ENCODE measurements at regions not wholly inside any gene's neighbourhood (a gene's known extent, or its start where the extent isn't known, plus 50 kb on each side); places are given as distances from the start of the nearest gene placed in this dataset.

- no peaks in the 10 kb centered on the region for H3K4me1 ChIP-seq (ENCODE audit: low read length)
- peaks cover 3% of the 10 kb centered on the region; the same call in 1 of the 2 replicates for H3K9me3 ChIP-seq (ENCODE audit: insufficient read depth, low read length)
- H2AFZ ChIP-seq (ENCODE audit: low read depth, low read length): no peak overlapping the region
- H3K79me2 ChIP-seq (ENCODE audit: low read length): no peaks in the 10 kb centered on the region
- no peaks in the 10 kb centered on the region for H3K36me3 ChIP-seq (replicated peaks; ENCODE audit: low read depth, low read length)
- H3K27ac ChIP-seq (ENCODE audit: low read length): no peak overlapping the region
- no peak overlapping the region for H3K9ac ChIP-seq (ENCODE audit: low read length)
- no peak overlapping the region for H3K4me3 ChIP-seq (ENCODE audit: low read length)
- H3K4me2 ChIP-seq (ENCODE audit: low read length): no peak overlapping the region
- peaks cover 6% of the 10 kb centered on the region; the same call in 1 of the 2 replicates for H3K27me3 ChIP-seq (ENCODE audit: low read depth, low read length)
- no peaks in the 10 kb centered on the region for H4K20me1 ChIP-seq (ENCODE audit: insufficient read depth, low read length)
- TF ChIP-seq EZH2phosphoT487 (IDR thresholded peaks at IDR 0.05; ENCODE audit: low read depth): no peak
- no peak for TF ChIP-seq CTCF (IDR thresholded peaks at IDR 0.05; ENCODE audit: low read depth, low read length)
Measured at GRCh38 chr17:77507111-77507885, 366.5 kb downstream of the SEC14L1 start.

- Histone ChIP-seq H3K27ac (ENCODE audit: low read length) (no peak overlapping the region), H3K79me2 (ENCODE audit: low read length) (no peaks in the 10 kb centered on the region), H3K36me3 (replicated peaks; ENCODE audit: low read depth, low read length) (no peaks in the 10 kb centered on the region), H2AFZ (ENCODE audit: low read depth, low read length) (no peak overlapping the region), H4K20me1 (ENCODE audit: insufficient read depth, low read length) (no peaks in the 10 kb centered on the region), H3K9me3 (ENCODE audit: insufficient read depth, low read length) (peaks cover 3% of the 10 kb centered on the region; the same call in 1 of the 2 replicates), H3K9ac (ENCODE audit: low read length) (no peak overlapping the region), H3K4me2 (ENCODE audit: low read length) (no peak overlapping the region), H3K27me3 (ENCODE audit: low read depth, low read length) (peaks cover 6% of the 10 kb centered on the region; the same call in 1 of the 2 replicates), H3K4me3 (ENCODE audit: low read length) (no peak overlapping the region), H3K4me1 (ENCODE audit: low read length) (no peaks in the 10 kb centered on the region)
- no peak for TF ChIP-seq EZH2phosphoT487 (IDR thresholded peaks at IDR 0.05; ENCODE audit: low read depth)
Measured at GRCh38 chr17:77508047-77508715, 367.4 kb downstream of the SEC14L1 start.

- H3K4me2 ChIP-seq (ENCODE audit: low read length): no peak overlapping the region
- H3K4me3 ChIP-seq (ENCODE audit: low read length): no peak overlapping the region
- no peaks in the 10 kb centered on the region for H3K36me3 ChIP-seq (replicated peaks; ENCODE audit: low read depth, low read length)
- no peak overlapping the region for H3K9ac ChIP-seq (ENCODE audit: low read length)
- no peaks in the 10 kb centered on the region for H4K20me1 ChIP-seq (ENCODE audit: insufficient read depth, low read length)
- H2AFZ ChIP-seq (ENCODE audit: low read depth, low read length): no peak overlapping the region
- H3K27me3 ChIP-seq (ENCODE audit: low read depth, low read length): peaks cover 6% of the 10 kb centered on the region; the same call in 1 of the 2 replicates
- no peaks in the 10 kb centered on the region for H3K79me2 ChIP-seq (ENCODE audit: low read length)
- H3K4me1 ChIP-seq (ENCODE audit: low read length): no peaks in the 10 kb centered on the region
- no peak for TF ChIP-seq CTCF (IDR thresholded peaks at IDR 0.05; ENCODE audit: low read depth, low read length)
- peaks cover 3% of the 10 kb centered on the region; the same call in 1 of the 2 replicates for H3K9me3 ChIP-seq (ENCODE audit: insufficient read depth, low read length)
- no peak overlapping the region for H3K27ac ChIP-seq (ENCODE audit: low read length)
Measured at GRCh38 chr17:77509089-77509488, 368.3 kb downstream of the SEC14L1 start.

- Histone ChIP-seq H3K27me3 (ENCODE audit: low read depth, low read length) (peaks cover 6% of the 10 kb centered on the region; the same call in 1 of the 2 replicates), H3K9ac (ENCODE audit: low read length) (no peak overlapping the region), H3K79me2 (ENCODE audit: low read length) (no peaks in the 10 kb centered on the region), H2AFZ (ENCODE audit: low read depth, low read length) (no peak overlapping the region), H3K27ac (ENCODE audit: low read length) (no peak overlapping the region), H3K4me2 (ENCODE audit: low read length) (no peak overlapping the region), H3K4me3 (ENCODE audit: low read length) (no peak overlapping the region), H4K20me1 (ENCODE audit: insufficient read depth, low read length) (no peaks in the 10 kb centered on the region), H3K36me3 (replicated peaks; ENCODE audit: low read depth, low read length) (no peaks in the 10 kb centered on the region), H3K4me1 (ENCODE audit: low read length) (no peaks in the 10 kb centered on the region), H3K9me3 (ENCODE audit: insufficient read depth, low read length) (peaks cover 3% of the 10 kb centered on the region; the same call in 1 of the 2 replicates)
- TF ChIP-seq CTCF (IDR thresholded peaks at IDR 0.05; ENCODE audit: low read depth, low read length) (no peak), EZH2phosphoT487 (IDR thresholded peaks at IDR 0.05; ENCODE audit: low read depth) (no peak)
Measured at GRCh38 chr17:77509599-77509998, 368.8 kb downstream of the SEC14L1 start.

Measured in OCI-LY3 (cell line).